IMR-90 (cell line): ENCODE measurements at regions not wholly inside any gene's neighbourhood (a gene's known extent, or its start where the extent isn't known, plus 50 kb on each side); places are given as distances from the start of the nearest gene placed in this dataset.

Experiments used
- ATAC-seq: fragments of 200-7000 bp; cut with Tn5 transposase; 2 replicates; pipeline ENCODE4 v1.9.1; 2020; ENCODE audit warnings: low read depth, mild to moderate bottlenecking, moderate library complexity
- BruUV-seq: library from RNA; stranded (reverse); fragments of 400-500 nt; replicated peaks from 2 replicates; lab custom pipeline; 2021; lab: Mats Ljungman, UMichigan
- CTCF ChIA-PET: fragments of 300-600 bp; formaldehyde crosslinking; extraction: SDS; loops from one replicate; lab custom pipeline; 2021; ENCODE audit warnings: antibody characterized with exemption; lab: Yijun Ruan, JAX
- POLR2A ChIA-PET: fragments of 300-600 bp; sonication (Branson Sonifier 250); formaldehyde crosslinking; loops from one replicate; lab custom pipeline; 2022; ENCODE audit warnings: antibody characterized with exemption; ENCODE audit not compliant: unreplicated experiment; lab: Charles Lee
- DNase-seq: peaks from one replicate; pipeline ENCODE4 v3.0.0; 2013
- H2AFZ ChIP-seq: replicated peaks from 2 replicates; pipeline ENCODE3; 2013; ENCODE audit warnings: low read length, mild to moderate bottlenecking; ENCODE audit not compliant: poor library complexity
- H2AK5ac ChIP-seq: 2 replicates; pipeline ENCODE4 v1.6.1; 2013; ENCODE audit warnings: low read depth, low read length, inconsistent platforms
- H2AK9ac ChIP-seq: replicated peaks from 2 replicates; pipeline ENCODE3; 2013; ENCODE audit warnings: mild to moderate bottlenecking, low read depth, low read length, moderate library complexity; ENCODE audit not compliant: poor library complexity
- H2BK120ac ChIP-seq: 2 replicates; pipeline ENCODE4 v1.6.1; 2013; ENCODE audit warnings: low read depth, low read length, inconsistent platforms
- H2BK15ac ChIP-seq: 3 replicates; pipeline ENCODE4 v1.6.1; 2013; ENCODE audit warnings: low read depth, low read length, inconsistent platforms
- H2BK20ac ChIP-seq: 2 replicates; pipeline ENCODE4 v1.6.1; 2013; ENCODE audit warnings: low read depth, mild to moderate bottlenecking, inconsistent platforms, low read length, moderate library complexity
- H2BK5ac ChIP-seq: 2 replicates; pipeline ENCODE4 v1.6.1; 2013; ENCODE audit warnings: mild to moderate bottlenecking, low read depth, low read length, inconsistent platforms; ENCODE audit not compliant: poor library complexity, severe bottlenecking
- H3K14ac ChIP-seq: replicated peaks from 2 replicates; pipeline ENCODE4 v1.6.1; 2013; ENCODE audit warnings: low read depth, low read length, inconsistent platforms
- H3K18ac ChIP-seq: 2 replicates; pipeline ENCODE4 v1.6.1; 2013; ENCODE audit warnings: low read depth, low read length, control low read depth
- H3K23ac ChIP-seq: 2 replicates; pipeline ENCODE4 v1.6.1; 2013; ENCODE audit warnings: low read depth, low read length, inconsistent platforms
- H3K27ac ChIP-seq: 2 replicates; pipeline ENCODE4 v1.5.1; 2013; ENCODE audit warnings: mild to moderate bottlenecking, control low read depth, low read length; ENCODE audit not compliant: insufficient read depth
- H3K27me3 ChIP-seq: 2 replicates; pipeline ENCODE4 v1.6.1; 2013; ENCODE audit warnings: low read length; ENCODE audit not compliant: control insufficient read depth, insufficient read depth
- H3K36me3 ChIP-seq: 2 replicates; pipeline ENCODE4 v1.6.1; 2013; ENCODE audit warnings: low read length, mixed read lengths; ENCODE audit not compliant: control insufficient read depth, insufficient read depth
- H3K4ac ChIP-seq: 2 replicates; pipeline ENCODE4 v1.6.1; 2013; ENCODE audit warnings: low read depth, low read length, inconsistent platforms
- H3K4me1 ChIP-seq: 2 replicates; pipeline ENCODE4 v1.6.1; 2013; ENCODE audit warnings: low read length, mixed read lengths; ENCODE audit not compliant: control insufficient read depth, insufficient read depth
- H3K4me2 ChIP-seq: 2 replicates; pipeline ENCODE4 v1.6.1; 2013; ENCODE audit warnings: low read depth, mild to moderate bottlenecking, control low read depth, low read length, moderate library complexity
- H3K4me3 ChIP-seq: 2 replicates; pipeline ENCODE4 v1.5.1; 2013; ENCODE audit warnings: low read depth, mild to moderate bottlenecking, control low read depth, low read length, moderate library complexity; ENCODE audit not compliant: insufficient read depth
- H3K56ac ChIP-seq: 2 replicates; pipeline ENCODE4 v1.6.1; 2013; ENCODE audit warnings: low read length, inconsistent platforms; ENCODE audit not compliant: insufficient read depth; ENCODE audit errors: extremely low read depth
- H3K79me1 ChIP-seq, 2 experiments: 2 replicates each; pipeline ENCODE4 v1.6.1; 2013; ENCODE audit warnings: low read length in 2 of 2, inconsistent platforms in 1 of 2, low read depth in 1 of 2
- H3K9ac ChIP-seq: 2 replicates; pipeline ENCODE4 v1.6.1; 2013; ENCODE audit warnings: low read depth, low read length, control low read depth
- H3K9me1 ChIP-seq: 2 replicates; pipeline ENCODE4 v1.6.1; 2013; ENCODE audit warnings: low read length, inconsistent platforms; ENCODE audit not compliant: insufficient read depth
- H3K9me3 ChIP-seq: 2 replicates; pipeline ENCODE4 v1.6.1; 2013; ENCODE audit warnings: low read length; ENCODE audit not compliant: control insufficient read depth, insufficient read depth
- H4K20me1 ChIP-seq: 2 replicates; pipeline ENCODE4 v1.6.1; 2013; ENCODE audit warnings: low read length, inconsistent platforms; ENCODE audit not compliant: insufficient read depth
- H4K5ac ChIP-seq: 2 replicates; pipeline ENCODE4 v1.6.1; 2013; ENCODE audit warnings: mild to moderate bottlenecking, low read depth, low read length, control low read depth
- H4K8ac ChIP-seq, 2 experiments: 2 replicates each; pipeline ENCODE4 v1.6.1; 2013; ENCODE audit warnings: low read depth in 2 of 2, low read length in 2 of 2, control low read depth in 1 of 2, inconsistent platforms in 1 of 2
- H4K91ac ChIP-seq: 2 replicates; pipeline ENCODE4 v1.6.1; 2013; ENCODE audit warnings: low read depth, low read length, inconsistent platforms; ENCODE audit not compliant: insufficient read depth
- BHLHE40 ChIP-seq: fragments of 150-350 bp; IDR thresholded peaks from 2 replicates; pipeline ENCODE4 v1.6.1; 2016; ENCODE audit warnings: mild to moderate bottlenecking, low read depth, low read length
- CEBPB ChIP-seq: IDR thresholded peaks from 2 replicates; pipeline ENCODE4 v1.6.1; 2012; ENCODE audit warnings: low read depth, low read length, improper control_type of control experiment
- CHD1 ChIP-seq: IDR thresholded peaks from 2 replicates; pipeline ENCODE4 v1.6.1; 2012; ENCODE audit warnings: low read depth, low read length, improper control_type of control experiment
- MAFK ChIP-seq: IDR thresholded peaks from 2 replicates; pipeline ENCODE4 v1.6.1; 2012; ENCODE audit warnings: low read depth, low read length, improper control_type of control experiment
- MAZ ChIP-seq: IDR thresholded peaks from 2 replicates; pipeline ENCODE4 v1.6.1; 2012; ENCODE audit warnings: low read depth, mild to moderate bottlenecking, low read length, improper control_type of control experiment, moderate library complexity, borderline replicate concordance
- POLR2A ChIP-seq: IDR thresholded peaks from 2 replicates; pipeline ENCODE4 v1.6.1; 2012; ENCODE audit warnings: mild to moderate bottlenecking, low read depth, low read length
- RCOR1 ChIP-seq: IDR thresholded peaks from 2 replicates; pipeline ENCODE4 v1.6.1; 2012; ENCODE audit warnings: mild to moderate bottlenecking, low read length, improper control_type of control experiment; ENCODE audit not compliant: insufficient replicate concordance
- SMC3 ChIP-seq: fragments of 150-350 bp; IDR thresholded peaks from 2 replicates; pipeline ENCODE4 v1.6.1; 2016; ENCODE audit warnings: low read depth, mild to moderate bottlenecking, antibody characterized with exemption, low read length, moderate library complexity
- WGBS, 2 experiments: methylation state at CpG; one replicate each; pipeline versions ENCODE4 v1.1.5 to v1.1.7; 2013; ENCODE audit warnings: missing lambda C conversion rate in 2 of 2; ENCODE audit not compliant: insufficient read length in 1 of 2; ENCODE audit errors: extremely low coverage in 2 of 2; 5-methylcytosine and 5-hydroxymethylcytosine counted together
- dilution Hi-C: fragments of 300-500 bp; cut with HindIII; formaldehyde crosslinking; loops from one replicate; pipeline ENCODE4 v1.14.3; 2018; ENCODE audit warnings: low sequenced_read_pairs; ENCODE audit not compliant: unreplicated experiment
- in situ Hi-C: fragments of 300-500 bp; cut with MboI; formaldehyde crosslinking; loops from 3 replicates; pipeline ENCODE4 v1.14.3; 2019; ENCODE audit warnings: low sequenced_read_pairs, inconsistent platforms, mixed read lengths
- intact Hi-C: fragments of 100-400 bp; cut with micrococcal nuclease; formaldehyde crosslinking; loops from 2 replicates; pipeline ENCODE4 v1.10.0; 2022
- TF ChIP-seq, protein P1 (sequence below): fragments of 150-350 bp; IDR thresholded peaks from 2 replicates; pipeline ENCODE4 v1.6.1; 2017; ENCODE audit warnings: mild to moderate bottlenecking, antibody characterized with exemption, low read length, low read depth
- TF ChIP-seq, protein P2 (sequence below): conservative IDR thresholded peaks from 2 replicates; pipeline ENCODE4 v1.5.1; 2012; ENCODE audit warnings: mild to moderate bottlenecking, low read depth, low read length, improper control_type of control experiment

DNA sequence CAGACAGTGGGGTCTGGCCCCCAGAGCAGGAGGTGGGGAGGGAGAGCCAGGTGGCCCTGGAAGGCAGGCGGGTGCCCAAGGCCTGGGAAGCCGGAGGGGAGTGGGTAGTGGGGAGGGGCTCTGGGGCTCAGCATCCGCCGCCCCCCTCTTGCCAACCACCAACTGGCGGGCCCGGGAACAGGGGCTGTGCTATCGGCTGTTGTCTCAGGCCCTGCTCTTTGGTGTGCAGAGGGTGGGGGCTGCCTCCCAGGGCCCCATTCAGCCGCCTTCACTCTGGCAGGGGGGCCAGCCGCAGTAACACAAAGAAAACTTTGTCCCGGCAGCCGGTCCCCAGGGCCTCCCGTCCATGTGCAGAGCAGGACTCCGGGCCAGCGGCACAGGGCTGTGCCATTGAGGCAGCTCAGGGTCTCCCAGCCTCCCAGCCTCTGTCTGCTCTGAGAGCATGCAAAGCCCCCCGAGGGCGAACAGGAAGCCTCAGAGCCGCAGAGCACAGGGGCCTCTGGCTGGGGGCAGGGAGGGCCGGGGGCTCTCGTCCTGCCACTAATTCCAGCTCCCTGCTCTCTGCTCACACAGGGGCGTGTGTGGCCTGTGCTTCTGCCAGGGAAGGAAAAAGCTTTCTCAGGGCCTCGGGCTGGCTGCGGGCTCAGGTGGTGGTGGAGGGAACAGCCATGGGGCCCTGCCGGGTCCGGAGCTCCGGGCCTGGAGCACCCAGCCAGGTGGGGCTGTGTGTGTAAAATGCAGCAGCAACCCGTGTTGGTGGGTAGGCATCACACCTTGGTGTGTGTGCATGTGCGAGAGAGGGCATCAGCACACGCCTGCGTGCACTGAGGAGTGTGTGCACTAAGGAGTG lies 54.2 kb upstream of the NOTCH1 start:
- Histone ChIP-seq H3K9ac (no peak overlapping the region), H3K27ac (no peak overlapping the region), H3K9me3 (no peaks in the 10 kb centered on the region), H2AFZ (no peak overlapping the region), H3K4ac (no peak overlapping the region), H3K56ac (no peak overlapping the region), H2AK9ac (no peak overlapping the region), H2BK5ac (no peak overlapping the region), H3K4me2 (no peak overlapping the region), H3K18ac (no peak overlapping the region), H3K23ac (no peak overlapping the region), H4K91ac (no peak overlapping the region), H2AK5ac (no peak overlapping the region), H2BK20ac (no peak overlapping the region), H3K4me3 (no peak overlapping the region), H2BK15ac (no peak overlapping the region), H3K27me3 (peaks cover 6% of the 10 kb centered on the region; the same call in 1 of the 2 replicates), H3K36me3 (no peaks in the 10 kb centered on the region), H4K20me1 (no peaks in the 10 kb centered on the region), H3K14ac (no peak overlapping the region), H4K5ac (no peak overlapping the region), H3K9me1 (no peaks in the 10 kb centered on the region), H2BK120ac (no peak overlapping the region), H4K8ac (no peak overlapping the region), H3K79me1 (no peaks in the 10 kb centered on the region), H3K4me1 (no peaks in the 10 kb centered on the region)
- ChIA-PET CTCF (no interaction called here), POLR2A (no interaction called here)
- dilution Hi-C loops (no loop called here), intact Hi-C loops (no loop called here), in situ Hi-C loops (no loop called here)
- no peak for TF ChIP-seq RCOR1
- no peak for TF ChIP-seq CEBPB
- TF ChIP-seq POLR2A = no peak
- TF ChIP-seq, protein P1, sequence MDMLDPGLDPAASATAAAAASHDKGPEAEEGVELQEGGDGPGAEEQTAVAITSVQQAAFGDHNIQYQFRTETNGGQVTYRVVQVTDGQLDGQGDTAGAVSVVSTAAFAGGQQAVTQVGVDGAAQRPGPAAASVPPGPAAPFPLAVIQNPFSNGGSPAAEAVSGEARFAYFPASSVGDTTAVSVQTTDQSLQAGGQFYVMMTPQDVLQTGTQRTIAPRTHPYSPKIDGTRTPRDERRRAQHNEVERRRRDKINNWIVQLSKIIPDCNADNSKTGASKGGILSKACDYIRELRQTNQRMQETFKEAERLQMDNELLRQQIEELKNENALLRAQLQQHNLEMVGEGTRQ = no peak
- TF ChIP-seq BHLHE40 = no peak
- no peak for TF ChIP-seq MAFK
- TF ChIP-seq CHD1 = no peak
- TF ChIP-seq MAZ = no peak
- TF ChIP-seq SMC3 = no peak
- TF ChIP-seq, protein P2, sequence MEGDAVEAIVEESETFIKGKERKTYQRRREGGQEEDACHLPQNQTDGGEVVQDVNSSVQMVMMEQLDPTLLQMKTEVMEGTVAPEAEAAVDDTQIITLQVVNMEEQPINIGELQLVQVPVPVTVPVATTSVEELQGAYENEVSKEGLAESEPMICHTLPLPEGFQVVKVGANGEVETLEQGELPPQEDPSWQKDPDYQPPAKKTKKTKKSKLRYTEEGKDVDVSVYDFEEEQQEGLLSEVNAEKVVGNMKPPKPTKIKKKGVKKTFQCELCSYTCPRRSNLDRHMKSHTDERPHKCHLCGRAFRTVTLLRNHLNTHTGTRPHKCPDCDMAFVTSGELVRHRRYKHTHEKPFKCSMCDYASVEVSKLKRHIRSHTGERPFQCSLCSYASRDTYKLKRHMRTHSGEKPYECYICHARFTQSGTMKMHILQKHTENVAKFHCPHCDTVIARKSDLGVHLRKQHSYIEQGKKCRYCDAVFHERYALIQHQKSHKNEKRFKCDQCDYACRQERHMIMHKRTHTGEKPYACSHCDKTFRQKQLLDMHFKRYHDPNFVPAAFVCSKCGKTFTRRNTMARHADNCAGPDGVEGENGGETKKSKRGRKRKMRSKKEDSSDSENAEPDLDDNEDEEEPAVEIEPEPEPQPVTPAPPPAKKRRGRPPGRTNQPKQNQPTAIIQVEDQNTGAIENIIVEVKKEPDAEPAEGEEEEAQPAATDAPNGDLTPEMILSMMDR = no peak
- WGBS, 2 experiments = 51% methylated on average over 6 of the region's 29 CpGs; no CpG with 5 or more reads in 1 of the 2 experiments
- ATAC-seq (no peak), DNase-seq (no peak)
- BruUV-seq = no TSS peak
